DLD1 (cell line): ENCODE measurements at regions not wholly inside any gene's neighbourhood (a gene's known extent, or its start where the extent isn't known, plus 50 kb on each side); places are given as distances from the start of the nearest gene placed in this dataset.
"Not testable (repeated sequence)": the region's sequence is repeated elsewhere in the genome, so short reads cannot be mapped to it uniquely, and the experiment has no call there.

Source experiments
- in situ Hi-C: cut with HindIII; loops from 2 replicates; pipeline ENCODE4 v1.10.0; 2017; ENCODE audit warnings: low sequenced_read_pairs

DNA sequence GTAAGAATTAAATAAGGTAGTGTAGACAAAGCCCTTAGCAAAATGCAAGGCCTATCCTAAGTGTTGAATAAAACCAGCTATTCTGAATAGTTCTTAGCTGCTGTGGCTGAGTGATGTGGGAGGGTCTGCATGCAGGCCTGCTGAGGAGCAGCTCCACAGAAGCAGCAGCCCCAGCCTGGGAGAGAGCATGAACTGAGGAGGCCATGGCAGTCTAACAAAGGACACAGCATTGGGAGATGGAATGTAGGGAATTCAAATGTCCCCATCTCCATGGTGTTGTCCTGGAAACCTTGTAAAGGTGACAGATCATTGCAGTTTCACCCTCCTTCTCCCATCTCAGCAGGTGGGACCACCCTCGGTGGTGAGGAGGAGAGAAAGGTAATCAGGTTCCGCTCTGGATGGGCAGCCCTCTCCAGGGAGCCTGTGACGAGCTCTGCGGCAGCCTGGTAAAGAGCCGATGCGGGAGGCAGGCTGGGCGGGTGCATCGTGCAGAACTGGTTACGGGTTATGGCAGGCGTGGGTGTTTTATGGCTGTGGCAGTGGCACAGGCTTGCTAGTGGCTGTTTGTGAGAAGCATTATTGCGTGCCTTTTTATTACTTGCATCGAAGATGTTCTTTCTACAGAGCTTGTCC, 199.9 kb upstream of the GLRA1 start:
- in situ Hi-C loops, result no loop called here

DNA sequence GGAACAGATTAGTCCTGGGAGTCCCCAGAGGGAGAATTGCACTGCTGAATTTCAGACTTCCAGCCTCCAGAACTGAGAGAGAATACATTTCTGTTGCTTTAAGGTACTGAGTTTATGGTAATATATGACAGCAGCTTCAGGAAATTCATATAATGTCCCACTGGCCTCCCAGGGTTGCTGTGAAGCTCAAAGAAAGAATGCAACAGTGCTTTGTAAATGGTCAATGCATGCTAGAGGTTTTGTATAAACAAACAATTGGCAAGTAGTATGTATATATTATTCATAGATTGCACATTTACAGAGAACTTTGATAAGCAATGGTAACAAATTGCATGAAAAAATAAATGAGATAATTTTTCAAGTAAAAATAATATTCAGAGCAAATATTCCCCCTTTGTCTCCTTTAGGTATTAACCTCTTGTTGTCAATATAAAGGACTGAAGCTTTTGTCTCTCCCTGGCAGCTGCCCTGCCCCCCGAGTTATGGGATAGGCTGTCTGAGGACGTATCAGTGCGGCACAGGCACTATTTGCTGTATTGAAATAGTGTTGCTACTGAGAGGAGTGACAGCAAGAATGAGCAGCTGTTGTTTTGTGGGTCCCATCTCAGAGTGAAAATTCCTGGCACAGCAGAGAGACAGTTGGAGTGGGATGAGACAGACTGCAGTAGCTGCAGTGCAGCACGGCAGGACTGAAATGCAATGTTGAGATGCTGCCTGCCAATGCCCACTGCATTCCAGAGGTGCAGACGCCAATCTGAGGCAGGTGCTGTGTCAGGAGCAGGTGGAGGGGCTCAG, 194.2 kb upstream of the GLRA1 start:
- in situ Hi-C loops, result no loop called here

- in situ Hi-C loops, result no loop called here
These were observed 192.3 kb upstream of the GLRA1 start for GRCh38 chr5:152116934-152117333.

DNA sequence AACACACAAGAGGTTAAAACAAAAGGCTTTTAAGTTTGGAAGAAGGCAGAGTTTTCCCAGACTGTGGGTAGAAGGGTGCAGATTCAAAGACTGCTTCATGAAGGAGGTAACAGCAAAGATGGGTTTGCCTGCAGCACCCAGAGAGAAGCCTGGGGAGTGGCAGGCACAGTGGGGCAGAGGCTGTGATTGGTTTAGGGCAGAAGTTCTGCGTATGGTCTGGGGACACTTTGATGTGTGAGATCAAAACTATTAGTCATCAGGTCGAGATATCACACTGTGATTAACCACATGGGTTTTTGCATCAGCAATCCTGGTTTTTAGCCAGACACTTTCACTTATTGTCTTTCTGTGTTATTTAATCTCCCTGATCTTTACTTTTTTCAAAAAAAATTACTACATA, 188.8 kb upstream of the GLRA1 start:
- in situ Hi-C loops, result no loop called here

- in situ Hi-C loops, result no loop called here
These were observed 182.6 kb upstream of the GLRA1 start for GRCh38 chr5:152107220-152107619.

- in situ Hi-C loops, result no loop called here
These were observed 181.9 kb upstream of the GLRA1 start for GRCh38 chr5:152106571-152106970.

GRCh38 chr5:152105085-152105484, 180.4 kb upstream of the GLRA1 start:
- in situ Hi-C loops, result no loop called here

GRCh38 chr5:152104211-152104610, 179.6 kb upstream of the GLRA1 start:
- in situ Hi-C loops, result no loop called here

- in situ Hi-C loops, result not testable (repeated sequence)
These were observed 178.3 kb upstream of the GLRA1 start for GRCh38 chr5:152102908-152103307.

GRCh38 chr5:152102057-152102456, 177.4 kb upstream of the GLRA1 start:
- in situ Hi-C loops, result no loop called here

- in situ Hi-C loops, result no loop called here
These were observed 175.8 kb upstream of the GLRA1 start for GRCh38 chr5:152100462-152100861.

- in situ Hi-C loops, result no loop called here
These were observed 172.5 kb upstream of the GLRA1 start for GRCh38 chr5:152097128-152097527.

GRCh38 chr5:152094716-152095115, 170.1 kb upstream of the GLRA1 start:
- in situ Hi-C loops, result no loop called here

- in situ Hi-C loops, result no loop called here
These were observed 169.4 kb upstream of the GLRA1 start for GRCh38 chr5:152094060-152094459.

- in situ Hi-C loops, result no loop called here
These were observed 167.9 kb upstream of the GLRA1 start for GRCh38 chr5:152092580-152092979.

DNA sequence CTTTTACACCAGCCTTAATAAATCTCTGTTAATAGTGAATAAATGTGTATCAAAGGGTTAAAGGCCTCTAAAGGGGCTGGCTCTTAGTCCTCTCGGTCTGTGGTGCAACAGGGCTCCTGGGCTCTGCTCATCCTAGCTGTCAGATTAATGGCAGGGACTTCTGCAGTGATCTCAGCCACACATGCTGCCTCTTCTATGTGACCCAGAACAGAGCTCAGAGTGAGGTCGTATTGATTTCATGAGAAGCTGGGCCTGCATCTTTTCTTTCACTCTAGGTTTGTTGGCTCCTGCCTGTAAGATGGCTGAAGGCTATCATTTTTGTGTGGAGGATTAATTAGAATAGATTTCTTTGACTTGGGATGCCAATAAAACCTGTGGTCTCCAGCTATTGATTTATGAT, 165.0 kb upstream of the GLRA1 start:
- in situ Hi-C loops, result no loop called here

- in situ Hi-C loops, result no loop called here
These were observed 162.0 kb upstream of the GLRA1 start for GRCh38 chr5:152086668-152087067.

GRCh38 chr5:152084476-152084875, 159.8 kb upstream of the GLRA1 start:
- in situ Hi-C loops, result no loop called here

GRCh38 chr5:152083231-152083630, 158.6 kb upstream of the GLRA1 start:
- in situ Hi-C loops, result no loop called here

- in situ Hi-C loops, result no loop called here
These were observed 147.4 kb upstream of the GLRA1 start for GRCh38 chr5:152072091-152072490.

- in situ Hi-C loops, result no loop called here
These were observed 145.9 kb upstream of the GLRA1 start for GRCh38 chr5:152070591-152070990.

DNA sequence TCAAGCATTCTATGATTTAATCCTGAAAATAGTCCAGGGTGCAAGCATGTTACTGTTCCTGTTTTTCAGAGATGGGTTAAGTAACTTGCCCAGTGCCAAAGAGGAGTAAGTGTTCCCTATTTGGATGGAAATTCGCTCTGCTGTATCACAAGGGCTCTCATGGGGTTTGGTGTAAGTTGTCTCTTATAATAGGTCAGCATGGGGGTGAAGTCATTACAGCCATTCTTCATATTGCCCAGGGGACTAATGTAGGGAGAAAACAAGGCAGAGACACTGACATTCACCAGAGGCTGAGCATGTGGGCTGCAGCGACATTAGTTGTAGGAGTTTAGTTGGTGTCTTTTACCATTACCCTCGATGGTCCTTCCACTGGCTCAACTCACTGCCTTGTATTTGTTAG, 142.1 kb upstream of the GLRA1 start:
- in situ Hi-C loops, result no loop called here

GRCh38 chr5:152063004-152063403, 138.4 kb upstream of the GLRA1 start:
- in situ Hi-C loops, result no loop called here
